ENCODE measurements at regions not wholly inside any gene's neighbourhood (a gene's known extent, or its start where the extent isn't known, plus 50 kb on each side); places are given as distances from the start of the nearest gene placed in this dataset.

- in situ Hi-C loops (cut with HindIII; ENCODE audit: low pct_unique_long_range_greater_than_20kb, low sequenced_read_pairs) (no loop called here), intact Hi-C loops (cut with micrococcal nuclease; ENCODE audit: unreplicated experiment) (no loop called here)
- POLR2A ChIA-PET: no interaction called here
- Histone ChIP-seq H3K9me3 (ENCODE audit: control insufficient read depth, insufficient read depth, low read depth, low read length) (no peaks in the 10 kb centered on the region), H3K27ac (ENCODE audit: low read length) (no peak overlapping the region), H3K4me1 (ENCODE audit: control insufficient read depth, insufficient read depth, low read length) (no peaks in the 10 kb centered on the region), H3K27me3 (ENCODE audit: control insufficient read depth, insufficient read depth, low read length) (no peaks in the 10 kb centered on the region), H3K36me3 (ENCODE audit: control insufficient read depth, insufficient read depth, low read length) (no peaks in the 10 kb centered on the region), H3K4me3 (ENCODE audit: low read depth in 2 of 2, low read length in 2 of 2) (no peak overlapping the region)
- CTCF ChIA-PET: no interaction called here
- TF ChIP-seq TCF7L2 (IDR thresholded peaks at IDR 0.05; ENCODE audit: low read depth, low read length) (no peak), SIN3A (IDR thresholded peaks at IDR 0.05; ENCODE audit: borderline replicate concordance, insufficient read depth, low read depth, low read length) (no peak), POLR2AphosphoS5 (IDR thresholded peaks at IDR 0.05; ENCODE audit: low read depth, low read length) (no peak), CTCF (IDR thresholded peaks at IDR 0.05) (no peak)
- TF ChIP-seq, protein P1, sequence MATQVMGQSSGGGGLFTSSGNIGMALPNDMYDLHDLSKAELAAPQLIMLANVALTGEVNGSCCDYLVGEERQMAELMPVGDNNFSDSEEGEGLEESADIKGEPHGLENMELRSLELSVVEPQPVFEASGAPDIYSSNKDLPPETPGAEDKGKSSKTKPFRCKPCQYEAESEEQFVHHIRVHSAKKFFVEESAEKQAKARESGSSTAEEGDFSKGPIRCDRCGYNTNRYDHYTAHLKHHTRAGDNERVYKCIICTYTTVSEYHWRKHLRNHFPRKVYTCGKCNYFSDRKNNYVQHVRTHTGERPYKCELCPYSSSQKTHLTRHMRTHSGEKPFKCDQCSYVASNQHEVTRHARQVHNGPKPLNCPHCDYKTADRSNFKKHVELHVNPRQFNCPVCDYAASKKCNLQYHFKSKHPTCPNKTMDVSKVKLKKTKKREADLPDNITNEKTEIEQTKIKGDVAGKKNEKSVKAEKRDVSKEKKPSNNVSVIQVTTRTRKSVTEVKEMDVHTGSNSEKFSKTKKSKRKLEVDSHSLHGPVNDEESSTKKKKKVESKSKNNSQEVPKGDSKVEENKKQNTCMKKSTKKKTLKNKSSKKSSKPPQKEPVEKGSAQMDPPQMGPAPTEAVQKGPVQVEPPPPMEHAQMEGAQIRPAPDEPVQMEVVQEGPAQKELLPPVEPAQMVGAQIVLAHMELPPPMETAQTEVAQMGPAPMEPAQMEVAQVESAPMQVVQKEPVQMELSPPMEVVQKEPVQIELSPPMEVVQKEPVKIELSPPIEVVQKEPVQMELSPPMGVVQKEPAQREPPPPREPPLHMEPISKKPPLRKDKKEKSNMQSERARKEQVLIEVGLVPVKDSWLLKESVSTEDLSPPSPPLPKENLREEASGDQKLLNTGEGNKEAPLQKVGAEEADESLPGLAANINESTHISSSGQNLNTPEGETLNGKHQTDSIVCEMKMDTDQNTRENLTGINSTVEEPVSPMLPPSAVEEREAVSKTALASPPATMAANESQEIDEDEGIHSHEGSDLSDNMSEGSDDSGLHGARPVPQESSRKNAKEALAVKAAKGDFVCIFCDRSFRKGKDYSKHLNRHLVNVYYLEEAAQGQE (IDR thresholded peaks at IDR 0.05; ENCODE audit: insufficient read depth in 1 of 2, low read depth in 2 of 2, low read length in 1 of 2): no peak
- no peak for ATAC-seq
- no peak for DNase-seq (ENCODE audit: low read depth, low spot score)
- no TSS peak for BruUV-seq (replicated peaks)
These were observed 887.0 kb downstream of the KCNA4 start for GRCh38 chr11:29129844-29130243.

DNA sequence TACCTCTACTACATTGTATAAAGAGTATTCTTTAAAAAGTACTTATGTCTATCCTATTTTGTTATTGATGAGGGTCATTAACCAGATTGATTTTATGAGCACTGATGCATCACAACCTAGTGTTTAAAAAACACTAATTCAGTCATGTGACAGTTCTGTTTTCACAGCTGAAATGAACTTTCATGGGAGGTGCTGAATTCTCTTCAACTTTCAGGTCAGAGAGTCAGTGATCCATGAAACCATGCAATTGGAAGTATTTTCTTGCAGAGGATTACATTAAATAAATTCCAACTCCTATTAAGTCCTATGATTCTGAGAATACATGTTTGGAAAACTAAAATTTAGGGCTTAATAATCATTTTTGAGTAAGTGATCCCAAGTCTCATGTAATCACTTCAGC is 889.4 kb downstream of the KCNA4 start:
- ChIA-PET POLR2A (no interaction called here), CTCF (no interaction called here)
- intact Hi-C loops (cut with micrococcal nuclease; ENCODE audit: unreplicated experiment): no loop called here
- no peak overlapping the region for H3K4me3 ChIP-seq (ENCODE audit: low read depth in 2 of 2, low read length in 2 of 2)
- H3K36me3 ChIP-seq (ENCODE audit: control insufficient read depth, insufficient read depth, low read length): no peaks in the 10 kb centered on the region
- no peaks in the 10 kb centered on the region for H3K4me1 ChIP-seq (ENCODE audit: control insufficient read depth, insufficient read depth, low read length)
- no peak overlapping the region for H3K27ac ChIP-seq (ENCODE audit: low read length)
- TF ChIP-seq SIN3A (IDR thresholded peaks at IDR 0.05; ENCODE audit: borderline replicate concordance, insufficient read depth, low read depth, low read length): no peak
- no peak for TF ChIP-seq POLR2AphosphoS5 (IDR thresholded peaks at IDR 0.05; ENCODE audit: low read depth, low read length)
- no peak for TF ChIP-seq CTCF (IDR thresholded peaks at IDR 0.05)
- TF ChIP-seq, protein P1 (IDR thresholded peaks at IDR 0.05; ENCODE audit: insufficient read depth in 1 of 2, low read depth in 2 of 2, low read length in 1 of 2): no peak
- no peak for TF ChIP-seq TCF7L2 (IDR thresholded peaks at IDR 0.05; ENCODE audit: low read depth, low read length)
- ATAC-seq: no peak
- BruUV-seq (replicated peaks): no TSS peak
- no peak for DNase-seq (ENCODE audit: low read depth, low spot score)
- H3K9me3 ChIP-seq (ENCODE audit: control insufficient read depth, insufficient read depth, low read depth, low read length): no peaks in the 10 kb centered on the region
- no peaks in the 10 kb centered on the region for H3K27me3 ChIP-seq (ENCODE audit: control insufficient read depth, insufficient read depth, low read length)
- in situ Hi-C loops (cut with HindIII; ENCODE audit: low pct_unique_long_range_greater_than_20kb, low sequenced_read_pairs): no loop called here
